ENCODE measurements at regions not wholly inside any gene's neighbourhood (a gene's known extent, or its start where the extent isn't known, plus 50 kb on each side); places are given as distances from the start of the nearest gene placed in this dataset.

- no peaks in the 10 kb centered on the region for H3K9me1 ChIP-seq (ENCODE audit: control insufficient read depth, extremely low read depth, insufficient read depth, low read length)
- dilution Hi-C loops (cut with MboI; ENCODE audit: extremely low pct_ligation_motif_present, low sequenced_read_pairs): no loop called here
- FAIRE-seq (peak; percentile 65), DNase-seq (ENCODE audit: low read depth, low spot score) (no peak)
- no peaks in the 10 kb centered on the region for H3K27me3 ChIP-seq (ENCODE audit: control insufficient read depth, extremely low read depth, insufficient read depth, low read length)
- peaks cover 100% of the 10 kb centered on the region for H3K79me2 ChIP-seq (ENCODE audit: control insufficient read depth, insufficient read depth, low read length)
- H3K27ac ChIP-seq (ENCODE audit: control insufficient read depth, insufficient read depth, low read length): peak overlapping the region; percentile 98
- no peak for TF ChIP-seq EZH2 (IDR thresholded peaks at IDR 0.05; ENCODE audit: low read length)
- TF ChIP-seq, protein P1, sequence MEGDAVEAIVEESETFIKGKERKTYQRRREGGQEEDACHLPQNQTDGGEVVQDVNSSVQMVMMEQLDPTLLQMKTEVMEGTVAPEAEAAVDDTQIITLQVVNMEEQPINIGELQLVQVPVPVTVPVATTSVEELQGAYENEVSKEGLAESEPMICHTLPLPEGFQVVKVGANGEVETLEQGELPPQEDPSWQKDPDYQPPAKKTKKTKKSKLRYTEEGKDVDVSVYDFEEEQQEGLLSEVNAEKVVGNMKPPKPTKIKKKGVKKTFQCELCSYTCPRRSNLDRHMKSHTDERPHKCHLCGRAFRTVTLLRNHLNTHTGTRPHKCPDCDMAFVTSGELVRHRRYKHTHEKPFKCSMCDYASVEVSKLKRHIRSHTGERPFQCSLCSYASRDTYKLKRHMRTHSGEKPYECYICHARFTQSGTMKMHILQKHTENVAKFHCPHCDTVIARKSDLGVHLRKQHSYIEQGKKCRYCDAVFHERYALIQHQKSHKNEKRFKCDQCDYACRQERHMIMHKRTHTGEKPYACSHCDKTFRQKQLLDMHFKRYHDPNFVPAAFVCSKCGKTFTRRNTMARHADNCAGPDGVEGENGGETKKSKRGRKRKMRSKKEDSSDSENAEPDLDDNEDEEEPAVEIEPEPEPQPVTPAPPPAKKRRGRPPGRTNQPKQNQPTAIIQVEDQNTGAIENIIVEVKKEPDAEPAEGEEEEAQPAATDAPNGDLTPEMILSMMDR (optimal IDR thresholded peaks at IDR 0.05 in 1 of 3, IDR thresholded peaks at IDR 0.05 in 1 of 3, conservative IDR thresholded peaks at IDR 0.05 in 1 of 3; ENCODE audit: extremely low read depth in 1 of 3, insufficient read depth in 2 of 3, low read length in 3 of 3): no peak
- H3K4me3 ChIP-seq (ENCODE audit: control insufficient read depth in 2 of 3, extremely low read depth in 1 of 3, insufficient read depth in 2 of 3, low read depth in 1 of 3, low read length in 3 of 3): peak overlapping the region; percentile 51 to 96 (median 95)
- H3K9me3 ChIP-seq (ENCODE audit: control insufficient read depth, low read depth, low read length): no peaks in the 10 kb centered on the region
- H3K36me3 ChIP-seq (ENCODE audit: control insufficient read depth in 2 of 2, extremely low read depth in 1 of 2, insufficient read depth in 2 of 2, low read length in 2 of 2): peaks cover 13 to 67% of the 10 kb centered on the region in 2 experiments
- H3K4me2 ChIP-seq (ENCODE audit: control insufficient read depth, extremely low read depth, insufficient read depth, low read depth, low read length): peak overlapping the region; percentile 81
- peaks cover 89% of the 10 kb centered on the region for H3K4me1 ChIP-seq (ENCODE audit: control insufficient read depth, extremely low read depth, insufficient read depth, low read length)
- H4K20me1 ChIP-seq (ENCODE audit: control insufficient read depth, extremely low read depth, insufficient read depth, low read length): peaks cover 33% of the 10 kb centered on the region
- no peak overlapping the region for H2AFZ ChIP-seq (ENCODE audit: control insufficient read depth, low read length)
- peak overlapping the region; percentile 99 for H3K9ac ChIP-seq (ENCODE audit: control insufficient read depth, extremely low read depth, insufficient read depth, low read length)
Observed at GRCh38 chr22:46086577-46087335, 63.6 kb upstream of the PPARA start.

- Histone ChIP-seq H3K9me1 (ENCODE audit: control insufficient read depth, extremely low read depth, insufficient read depth, low read length) (no peaks in the 10 kb centered on the region), H3K9ac (ENCODE audit: control insufficient read depth, extremely low read depth, insufficient read depth, low read length) (peak overlapping the region; percentile 99), H3K9me3 (ENCODE audit: control insufficient read depth, low read depth, low read length) (no peaks in the 10 kb centered on the region), H3K27ac (ENCODE audit: control insufficient read depth, insufficient read depth, low read length) (peak overlapping the region; percentile 98), H2AFZ (ENCODE audit: control insufficient read depth, low read length) (no peak overlapping the region), H3K27me3 (ENCODE audit: control insufficient read depth, extremely low read depth, insufficient read depth, low read length) (no peaks in the 10 kb centered on the region), H3K4me2 (ENCODE audit: control insufficient read depth, extremely low read depth, insufficient read depth, low read depth, low read length) (peak overlapping the region; percentile 81), H4K20me1 (ENCODE audit: control insufficient read depth, extremely low read depth, insufficient read depth, low read length) (peaks cover 38% of the 10 kb centered on the region), H3K79me2 (ENCODE audit: control insufficient read depth, insufficient read depth, low read length) (peaks cover 100% of the 10 kb centered on the region), H3K4me1 (ENCODE audit: control insufficient read depth, extremely low read depth, insufficient read depth, low read length) (peaks cover 92% of the 10 kb centered on the region), H3K36me3 (ENCODE audit: control insufficient read depth in 2 of 2, extremely low read depth in 1 of 2, insufficient read depth in 2 of 2, low read length in 2 of 2) (peaks cover 16 to 69% of the 10 kb centered on the region in 2 experiments), H3K4me3 (ENCODE audit: control insufficient read depth in 2 of 3, extremely low read depth in 1 of 3, insufficient read depth in 2 of 3, low read depth in 1 of 3, low read length in 3 of 3) (peak overlapping the region; percentile 51 to 96 (median 95))
- TF ChIP-seq, protein P1 (optimal IDR thresholded peaks at IDR 0.05 in 1 of 3, IDR thresholded peaks at IDR 0.05 in 1 of 3, conservative IDR thresholded peaks at IDR 0.05 in 1 of 3; ENCODE audit: extremely low read depth in 1 of 3, insufficient read depth in 2 of 3, low read length in 3 of 3): no peak
- TF ChIP-seq EZH2 (IDR thresholded peaks at IDR 0.05; ENCODE audit: low read length): no peak
- dilution Hi-C loops (cut with MboI; ENCODE audit: extremely low pct_ligation_motif_present, low sequenced_read_pairs): no loop called here
- FAIRE-seq (no peak), DNase-seq (ENCODE audit: low read depth, low spot score) (no peak)
Observed at GRCh38 chr22:46087336-46087690, 63.0 kb upstream of the PPARA start.
